ENCODE measurements at regions not wholly inside any gene's neighbourhood (a gene's known extent, or its start where the extent isn't known, plus 50 kb on each side); places are given as distances from the start of the nearest gene placed in this dataset.

DNA sequence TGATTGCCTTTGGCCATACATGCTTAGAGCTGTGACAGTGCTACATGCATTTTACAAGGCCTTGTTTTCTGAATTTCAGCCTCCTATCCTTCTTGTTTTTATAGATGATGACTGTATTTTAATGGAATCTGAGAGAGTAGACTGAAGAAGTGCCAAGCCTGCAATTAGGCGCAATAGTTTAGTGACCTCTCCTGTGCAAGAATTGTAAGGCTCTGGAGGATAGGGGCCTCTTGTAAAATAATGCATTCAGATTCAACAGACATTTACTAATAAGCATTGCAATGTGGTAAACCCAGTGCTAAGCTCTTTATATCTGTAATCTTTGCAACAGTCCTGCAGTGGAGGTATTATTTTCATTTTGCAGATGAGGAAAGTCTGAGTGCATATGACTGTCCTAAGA is 105.5 kb downstream of the TDRD15 start:
- Histone ChIP-seq H3K27me3 (no peaks in the 10 kb centered on the region), H3K36me3 (ENCODE audit: low read depth, missing control alignments) (no peaks in the 10 kb centered on the region), H3K27ac (no peak overlapping the region), H3K4me1 (peaks cover 5% of the 10 kb centered on the region), H3K4me3 (no peak overlapping the region), H3K9me3 (no peaks in the 10 kb centered on the region)
- WGBS, 2 donors, result 44 to 76% methylated on average over 1 of the region's 1 CpG
- DNase-seq, result no peak
- no peak for TF ChIP-seq CTCF (IDR thresholded peaks at IDR 0.05)
- intact Hi-C loops (cut with DNase I; ENCODE audit: low total_unique reads), result no loop called here

DNA sequence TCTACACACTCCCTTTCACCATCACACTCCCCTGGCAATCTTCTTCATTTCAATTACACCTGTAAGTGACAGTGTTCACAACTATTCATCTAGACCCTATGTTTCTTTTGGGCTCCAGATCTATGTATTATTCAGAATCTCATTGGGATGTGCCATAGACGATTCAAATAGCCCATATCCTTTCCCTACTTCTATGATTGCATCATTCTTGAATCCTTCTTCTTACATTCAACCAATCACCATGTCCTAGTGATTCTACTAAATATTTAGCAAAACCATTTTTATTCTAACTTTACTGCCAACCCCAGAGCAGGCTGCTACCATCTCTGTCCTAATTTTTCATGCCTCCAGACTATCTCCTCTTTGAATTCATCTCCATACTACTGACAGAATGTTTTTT is 106.4 kb downstream of the TDRD15 start:
- no peak overlapping the region for H3K27ac ChIP-seq
- no peak overlapping the region for H3K4me3 ChIP-seq
- H3K36me3 ChIP-seq (ENCODE audit: low read depth, missing control alignments), result no peaks in the 10 kb centered on the region
- no peak for TF ChIP-seq CTCF (IDR thresholded peaks at IDR 0.05)
- TF ChIP-seq POLR2A (IDR thresholded peaks at IDR 0.05), result no peak
- H3K9me3 ChIP-seq, result no peaks in the 10 kb centered on the region
- peaks cover 5% of the 10 kb centered on the region for H3K4me1 ChIP-seq
- no peak for DNase-seq
- H3K27me3 ChIP-seq, result no peaks in the 10 kb centered on the region
- WGBS, 2 donors, result 96 to 97% methylated on average over 1 of the region's 1 CpG
- intact Hi-C loops (cut with DNase I; ENCODE audit: low total_unique reads), result no loop called here

- DNase-seq, result no peak
- Histone ChIP-seq H3K4me3 (no peak overlapping the region), H3K27ac (no peak overlapping the region), H3K9me3 (no peaks in the 10 kb centered on the region), H3K4me1 (peaks cover 5% of the 10 kb centered on the region), H3K27me3 (no peaks in the 10 kb centered on the region), H3K36me3 (ENCODE audit: low read depth, missing control alignments) (no peaks in the 10 kb centered on the region)
- intact Hi-C loops (cut with DNase I; ENCODE audit: low total_unique reads), result no loop called here
- TF ChIP-seq CTCF (IDR thresholded peaks at IDR 0.05) (no peak), POLR2A (IDR thresholded peaks at IDR 0.05) (no peak)
Measured at GRCh38 chr2:21231985-21232384, 108.2 kb downstream of the TDRD15 start.

DNA sequence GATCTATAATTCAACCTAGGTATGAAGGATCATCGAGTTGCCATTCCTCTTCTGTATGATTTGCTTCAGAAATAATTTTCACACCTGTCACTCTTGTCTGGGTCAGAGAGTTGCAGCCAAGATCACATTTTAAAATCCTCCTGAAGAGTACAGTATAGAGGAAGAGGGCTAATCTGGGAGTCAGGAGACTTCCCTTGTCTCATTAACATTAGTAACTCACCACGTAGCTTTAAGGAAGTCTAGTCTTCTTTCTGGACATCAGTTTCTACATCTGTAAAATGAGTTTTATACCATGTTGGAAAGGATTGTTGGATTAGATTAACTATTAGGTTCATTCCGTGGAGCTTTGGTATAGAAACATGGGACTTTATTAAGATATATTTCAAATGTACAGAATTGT is 109.4 kb downstream of the TDRD15 start:
- no peaks in the 10 kb centered on the region for H3K27me3 ChIP-seq
- WGBS, 2 donors, result 83 to 84% methylated on average over 3 of the region's 3 CpGs
- no peaks in the 10 kb centered on the region for H3K36me3 ChIP-seq (ENCODE audit: low read depth, missing control alignments)
- H3K9me3 ChIP-seq, result no peaks in the 10 kb centered on the region
- intact Hi-C loops (cut with DNase I; ENCODE audit: low total_unique reads), result no loop called here
- TF ChIP-seq CTCF (IDR thresholded peaks at IDR 0.05), result no peak
- TF ChIP-seq POLR2A (IDR thresholded peaks at IDR 0.05), result no peak
- no peak overlapping the region for H3K4me3 ChIP-seq
- no peak overlapping the region for H3K27ac ChIP-seq
- DNase-seq, result no peak
- peaks cover 5% of the 10 kb centered on the region for H3K4me1 ChIP-seq

DNA sequence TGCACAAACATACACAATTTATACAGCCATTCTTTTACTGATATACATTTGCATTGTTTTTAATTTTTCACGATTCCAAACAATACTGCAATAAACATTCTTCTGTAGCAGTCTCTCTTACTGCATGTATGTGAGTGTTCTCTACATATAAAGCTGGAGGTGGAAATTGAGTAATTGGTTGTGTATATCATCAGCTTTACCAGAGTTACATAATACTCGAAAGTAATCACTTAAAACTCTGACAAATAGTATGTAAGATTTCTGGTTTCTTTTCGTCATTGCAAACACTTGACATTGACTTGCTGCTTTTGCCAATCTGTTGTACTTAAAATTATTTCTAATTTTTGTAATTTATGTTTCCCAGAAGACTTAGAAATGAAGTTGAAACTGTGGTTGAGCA is 110.2 kb downstream of the TDRD15 start:
- Histone ChIP-seq H3K9me3 (no peaks in the 10 kb centered on the region), H3K36me3 (ENCODE audit: low read depth, missing control alignments) (no peaks in the 10 kb centered on the region), H3K27me3 (no peaks in the 10 kb centered on the region), H3K4me1 (peaks cover 5% of the 10 kb centered on the region), H3K27ac (no peak overlapping the region), H3K4me3 (no peak overlapping the region)
- intact Hi-C loops (cut with DNase I; ENCODE audit: low total_unique reads), result no loop called here
- DNase-seq, result no peak
- WGBS, 2 donors, result 59 to 95% methylated on average over 3 of the region's 3 CpGs
- TF ChIP-seq POLR2A (IDR thresholded peaks at IDR 0.05) (no peak), CTCF (IDR thresholded peaks at IDR 0.05) (no peak)

Measured in testis (tissue), 2 donors.